Stomach (tissue), 8 donors: ENCODE measurements at regions not wholly inside any gene's neighbourhood (a gene's known extent, or its start where the extent isn't known, plus 50 kb on each side); places are given as distances from the start of the nearest gene placed in this dataset.
A peak's percentile ranks its signal among the peaks of the same experiment; 100 is the strongest.

Experiments
- DNase-seq, 2 donors: peaks; one replicate each; pipeline versions ENCODE4 v3.0.0 to v3.0.0-alpha.2; 2013 to 2019
- H3K27ac ChIP-seq, 5 donors: fragments of 200-600 bp in 4 of 5; sonication (generic) in 4 of 5; one replicate each; pipeline ENCODE4 v1.5.1; 2013 to 2019; ENCODE audit warnings: mild to moderate bottlenecking in 1 of 5, moderate library complexity in 1 of 5
- H3K27me3 ChIP-seq, 3 donors: fragments of 200-600 bp; sonication (generic); one replicate each; pipeline ENCODE4 v1.5.1; 2017 to 2019; ENCODE audit warnings: mixed run types in 1 of 3
- H3K36me3 ChIP-seq, 4 donors: fragments of 200-600 bp; sonication (generic); 1 replicate in 3 of 4; 2 replicates in 1 of 4; pipeline ENCODE4 v1.5.1; 2016 to 2019
- H3K4me1 ChIP-seq, 4 donors: fragments of 200-600 bp; sonication (generic); one replicate each; pipeline ENCODE4 v1.5.1; 2016 to 2019
- H3K4me3 ChIP-seq, 4 donors: fragments of 200-600 bp; sonication (generic) in 3 of 4; one replicate each; pipeline ENCODE4 v1.5.1; 2016 to 2019; ENCODE audit warnings: mild to moderate bottlenecking in 1 of 4
- H3K9me3 ChIP-seq, 4 donors: fragments of 200-600 bp; sonication (generic); one replicate each; pipeline ENCODE4 v1.5.1; 2016 to 2019
- CTCF ChIP-seq, 7 experiments: fragments of 450-650 bp in 4 of 7; fragments of 200-600 bp in 3 of 7; sonication (generic) in 3 of 7; IDR thresholded peaks; one replicate each; pipeline ENCODE4 v1.5.1; 2016 to 2019; ENCODE audit warnings: antibody characterized with exemption in 7 of 7, control low read depth in 2 of 7, mild to moderate bottlenecking in 1 of 7
- EP300 ChIP-seq: sonication (generic); formaldehyde crosslinking; IDR thresholded peaks from one replicate; pipeline ENCODE4 v1.6.1; 2017; ENCODE audit warnings: antibody characterized with exemption
- POLR2A ChIP-seq, 4 donors: fragments of 450-650 bp; IDR thresholded peaks; one replicate each; pipeline ENCODE4 v1.6.1; 2016; ENCODE audit warnings: antibody characterized with exemption in 4 of 4, control low read depth in 2 of 4, mild to moderate bottlenecking in 1 of 4, moderate library complexity in 1 of 4
- POLR2AphosphoS5 ChIP-seq, 3 donors: sonication (generic); formaldehyde crosslinking; IDR thresholded peaks; one replicate each; pipeline ENCODE4 v1.6.1; 2016; ENCODE audit warnings: antibody characterized with exemption in 3 of 3
- WGBS, 5 donors: extraction: QIAGEN DNeasy Blood & Tissue Kit in 3 of 5; methylation state at CpG; one replicate each; pipeline versions ENCODE4 v1.1.5 to v1.1.7; 2013 to 2018; 5-methylcytosine and 5-hydroxymethylcytosine counted together
- intact Hi-C: fragments of 100-400 bp; cut with DNase I; formaldehyde crosslinking; loops from one replicate; pipeline ENCODE4 v1.15.1; 2023; ENCODE audit warnings: low total_unique reads
- donor health status: healthy with polysubstance abuse.
- donor health status: Bipolar disorder and iron deficiency.
- donor health status: healthy.

- Histone ChIP-seq H3K4me1 (no peaks in the 10 kb centered on the region), H3K4me3 (no peak overlapping the region), H3K27ac (no peak overlapping the region), H3K36me3 (no peaks in the 10 kb centered on the region), H3K27me3 (no peaks in the 10 kb centered on the region), H3K9me3 (peaks cover 0 to 4% (median 0%) of the 10 kb centered on the region in 4 donors)
- intact Hi-C loops, result no loop called here
- WGBS, 5 donors, result 71 to 80% (median 78%) methylated on average over 10 of the region's 10 CpGs
- DNase-seq, result no peak
- TF ChIP-seq CTCF (IDR thresholded peaks at IDR 0.05), result no peak
- no peak for TF ChIP-seq POLR2AphosphoS5 (IDR thresholded peaks at IDR 0.05)
- no peak for TF ChIP-seq EP300
- TF ChIP-seq POLR2A (IDR thresholded peaks at IDR 0.05), result no peak
These were observed 393.5 kb downstream of the TRIML1 start for GRCh38 chr4:188532751-188533150.

- WGBS, 5 donors, result 48 to 61% (median 58%) methylated on average over 4 of the region's 4 CpGs
- H3K27ac ChIP-seq, result no peak overlapping the region
- H3K4me3 ChIP-seq, result no peak overlapping the region
- intact Hi-C loops, result no loop called here
- H3K36me3 ChIP-seq, result no peaks in the 10 kb centered on the region
- H3K27me3 ChIP-seq, result no peaks in the 10 kb centered on the region
- peaks cover 0 to 4% (median 0%) of the 10 kb centered on the region in 4 donors for H3K9me3 ChIP-seq
- H3K4me1 ChIP-seq, result no peaks in the 10 kb centered on the region
- no peak for DNase-seq
- TF ChIP-seq POLR2AphosphoS5 (IDR thresholded peaks at IDR 0.05), result no peak
- no peak for TF ChIP-seq EP300
These were observed 395.1 kb downstream of the TRIML1 start for GRCh38 chr4:188534297-188534696.

- intact Hi-C loops, result no loop called here
- Histone ChIP-seq H3K4me1 (no peaks in the 10 kb centered on the region), H3K4me3 (no peak overlapping the region), H3K9me3 (peaks cover 0 to 4% (median 0%) of the 10 kb centered on the region in 4 donors), H3K27me3 (no peaks in the 10 kb centered on the region), H3K27ac (no peak overlapping the region), H3K36me3 (no peaks in the 10 kb centered on the region)
- TF ChIP-seq POLR2A (IDR thresholded peaks at IDR 0.05), result no peak
- TF ChIP-seq CTCF (IDR thresholded peaks at IDR 0.05), result no peak
- no peak for TF ChIP-seq EP300
- TF ChIP-seq POLR2AphosphoS5 (IDR thresholded peaks at IDR 0.05), result no peak
- peak in 1 of 2 donors; percentile 82 for DNase-seq
- WGBS, 5 donors, result 23 to 45% (median 37%) methylated on average over 6 of the region's 6 CpGs
These were observed 395.7 kb downstream of the TRIML1 start for GRCh38 chr4:188534917-188535316.

- 79 to 88% (median 82%) methylated on average over 9 to 10 of the region's 10 CpGs for WGBS, 5 donors
- peaks cover 0 to 4% (median 0%) of the 10 kb centered on the region in 4 donors for H3K9me3 ChIP-seq
- H3K27me3 ChIP-seq, result no peaks in the 10 kb centered on the region
- no peak overlapping the region for H3K27ac ChIP-seq
- H3K4me1 ChIP-seq, result no peaks in the 10 kb centered on the region
- no peak for DNase-seq
- intact Hi-C loops, result no loop called here
- H3K4me3 ChIP-seq, result no peak overlapping the region
- no peaks in the 10 kb centered on the region for H3K36me3 ChIP-seq
- TF ChIP-seq EP300 (no peak), POLR2A (IDR thresholded peaks at IDR 0.05) (no peak), POLR2AphosphoS5 (IDR thresholded peaks at IDR 0.05) (no peak), CTCF (IDR thresholded peaks at IDR 0.05) (no peak)
These were observed 397.6 kb downstream of the TRIML1 start for GRCh38 chr4:188536826-188537225.

- intact Hi-C loops, result no loop called here
These were observed 411.1 kb downstream of the TRIML1 start for GRCh38 chr4:188550296-188550695.

More at GRCh38 chr4:188550296-188550695, 411.1 kb downstream of the TRIML1 start:
- no peak for DNase-seq
- no peak overlapping the region for H3K4me3 ChIP-seq
- no peak for TF ChIP-seq POLR2A (IDR thresholded peaks at IDR 0.05)
- TF ChIP-seq CTCF (IDR thresholded peaks at IDR 0.05), result no peak
- TF ChIP-seq EP300, result no peak
- TF ChIP-seq POLR2AphosphoS5 (IDR thresholded peaks at IDR 0.05), result no peak
- H3K9me3 ChIP-seq, result no peaks in the 10 kb centered on the region
- H3K27me3 ChIP-seq, result no peaks in the 10 kb centered on the region
- H3K27ac ChIP-seq, result no peak overlapping the region
- H3K36me3 ChIP-seq, result no peaks in the 10 kb centered on the region
- 51 to 73% (median 66%) methylated on average over 10 of the region's 10 CpGs for WGBS, 5 donors
- no peaks in the 10 kb centered on the region for H3K4me1 ChIP-seq
